Mammary epithelial cell (primary cell): ENCODE measurements at regions not wholly inside any gene's neighbourhood (a gene's known extent, or its start where the extent isn't known, plus 50 kb on each side); places are given as distances from the start of the nearest gene placed in this dataset.

Experiments
- CTCF ChIP-seq, 2 donors: IDR thresholded peaks in 1 of 2; conservative IDR thresholded peaks in 1 of 2; 2 replicates each; pipeline ENCODE4 v1.5.1; 2011 to 2012; ENCODE audit warnings: inconsistent platforms in 2 of 2, low read length in 2 of 2, mild to moderate bottlenecking in 2 of 2, control low read depth in 1 of 2, low read depth in 1 of 2; ENCODE audit not compliant: insufficient read depth in 1 of 2; ENCODE audit errors: extremely low read depth in 1 of 2
- EZH2 ChIP-seq: IDR thresholded peaks from 2 replicates; pipeline ENCODE4 v1.6.1; 2012; ENCODE audit warnings: low read length, inconsistent platforms, borderline replicate concordance

DNA sequence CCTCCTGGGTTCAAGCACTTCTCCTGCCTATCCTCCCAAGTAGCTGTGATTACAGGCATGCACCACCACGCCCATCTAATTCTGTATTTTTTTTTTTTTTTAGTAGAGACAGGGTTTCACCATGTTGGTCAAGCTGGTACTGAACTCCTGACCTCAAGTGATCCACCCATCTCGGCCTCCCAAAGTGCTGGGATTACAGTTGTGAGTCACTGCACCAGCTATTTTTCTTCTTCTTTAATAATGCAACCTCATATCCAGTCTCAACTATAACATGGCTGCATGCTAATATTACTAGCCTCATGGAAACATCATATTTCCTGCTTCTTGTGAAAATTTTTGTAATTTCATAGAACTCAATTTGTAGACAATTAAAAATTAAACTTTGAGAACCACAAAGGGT lies 706.5 kb downstream of the KCTD8 start:
- TF ChIP-seq CTCF (conservative IDR thresholded peaks at IDR 0.05 in 1 of 2, IDR thresholded peaks at IDR 0.05 in 1 of 2; ENCODE audit: extremely low read depth in 1 of 2, insufficient read depth in 1 of 2, low read depth in 1 of 2, low read length in 2 of 2) (no peak), EZH2 (no peak)
